A673 (cell line): ENCODE measurements at regions not wholly inside any gene's neighbourhood (a gene's known extent, or its start where the extent isn't known, plus 50 kb on each side); places are given as distances from the start of the nearest gene placed in this dataset.
"Not testable (repeated sequence)": the region's sequence is repeated elsewhere in the genome, so short reads cannot be mapped to it uniquely, and the experiment has no call there.

Experiments used
- CTCF ChIP-seq: fragments of 300-800, 200-600 bp; sonication (generic); conservative IDR thresholded peaks from 2 replicates; pipeline ENCODE4 v1.5.1; 2017; ENCODE audit warnings: low read depth, mild to moderate bottlenecking, antibody characterized with exemption, low read length, moderate library complexity, mixed read lengths
- EZH2 ChIP-seq: fragments of 200-600 bp; sonication (generic); IDR thresholded peaks from 2 replicates; pipeline ENCODE4 v1.6.1; 2017; ENCODE audit warnings: borderline replicate concordance, low read depth, mild to moderate bottlenecking, mixed read lengths, antibody characterized with exemption, low read length; ENCODE audit not compliant: poor library complexity, severe bottlenecking

- TF ChIP-seq CTCF, EZH2: not testable (repeated sequence)
Measured at GRCh38 chr5:179399327-179399726, 54.1 kb upstream of the ADAMTS2 start.
